GM12878 (cell line): ENCODE measurements at regions not wholly inside any gene's neighbourhood (a gene's known extent, or its start where the extent isn't known, plus 50 kb on each side); places are given as distances from the start of the nearest gene placed in this dataset.

Source experiments
- ATAC-seq: fragments of 200-7000 bp; cut with Tn5 transposase; 3 replicates; pipeline ENCODE4 v1.9.1; 2020; ENCODE audit warnings: mild to moderate bottlenecking, moderate library complexity
- BruUV-seq: library from RNA; stranded (reverse); fragments of 400-500 nt; replicated peaks from 2 replicates; lab custom pipeline; 2021; lab: Mats Ljungman, UMichigan
- CTCF ChIA-PET: fragments of 300-600 bp; sonication (Branson Sonifier 250); formaldehyde crosslinking; extraction: SDS; loops from one replicate; lab custom pipeline; 2021; ENCODE audit warnings: inconsistent platforms; lab: Yijun Ruan, JAX
- POLR2A ChIA-PET: fragments of 350-600 bp; formaldehyde crosslinking; extraction: SDS; loops from one replicate; lab custom pipeline; 2021; ENCODE audit warnings: inconsistent platforms; lab: Charles Lee
- RAD21 ChIA-PET: fragments of 300-600 bp; sonication (Branson Sonifier 250); formaldehyde crosslinking; loops from one replicate; lab custom pipeline; 2023; ENCODE audit warnings: antibody characterized with exemption; ENCODE audit not compliant: unreplicated experiment; lab: Charles Lee
- SMC1A ChIA-PET: fragments of 300-600 bp; sonication (Branson Sonifier 250); formaldehyde crosslinking; loops from one replicate; lab custom pipeline; 2023; ENCODE audit not compliant: unreplicated experiment, uncharacterized antibody; lab: Charles Lee
- DNase-seq: peaks from one replicate; pipeline ENCODE4 v3.0.0-alpha.2; 2011; ENCODE audit warnings: low read depth, low spot score
- FAIRE-seq: peaks from 3 replicates; lab custom pipeline; 2011; peaks lifted over from hg19 to GRCh38; lab: Jason Lieb, UNC
- H2AFZ ChIP-seq: 2 replicates; pipeline ENCODE4 v1.6.0; 2011; ENCODE audit warnings: low read depth, low read length, control low read depth; ENCODE audit not compliant: control insufficient read depth
- H3K27ac ChIP-seq: 2 replicates; pipeline ENCODE4 v1.5.1; 2011; ENCODE audit warnings: control low read depth; ENCODE audit not compliant: control insufficient read depth, insufficient read depth
- H3K27me3 ChIP-seq, 2 experiments: replicated peaks in 1 of 2; 2 replicates each; pipeline versions ENCODE4 v1.6.0 to v1.6.1; 2011; ENCODE audit warnings: low read length in 1 of 2; ENCODE audit not compliant: control insufficient read depth in 2 of 2, insufficient read depth in 2 of 2
- H3K36me3 ChIP-seq, 2 experiments: 2 replicates each; pipeline ENCODE4 v1.5.1; 2011; ENCODE audit warnings: low read length in 1 of 2; ENCODE audit not compliant: control insufficient read depth in 2 of 2, insufficient read depth in 2 of 2
- H3K4me1 ChIP-seq: 2 replicates; pipeline ENCODE4 v1.6.1; 2011; ENCODE audit warnings: mild to moderate bottlenecking, low read length, moderate library complexity, mixed read lengths; ENCODE audit not compliant: control insufficient read depth, insufficient read depth
- H3K4me2 ChIP-seq: 2 replicates; pipeline ENCODE4 v1.6.0; 2011; ENCODE audit warnings: control low read depth; ENCODE audit not compliant: control insufficient read depth, insufficient read depth
- H3K4me3 ChIP-seq: fragments of 200-600 bp; sonication (generic); 2 replicates; pipeline ENCODE4 v1.5.1; 2016
- H3K79me2 ChIP-seq: 2 replicates; pipeline ENCODE4 v1.6.0; 2011; ENCODE audit warnings: low read length; ENCODE audit not compliant: control insufficient read depth, insufficient read depth
- H3K9ac ChIP-seq: 2 replicates; pipeline ENCODE4 v1.8.0; 2011; ENCODE audit warnings: low read length, control low read depth, mixed read lengths; ENCODE audit not compliant: control insufficient read depth, insufficient read depth
- H3K9me3 ChIP-seq: replicated peaks from 3 replicates; pipeline ENCODE4 v1.5.1; 2011; ENCODE audit warnings: mild to moderate bottlenecking, low read length; ENCODE audit not compliant: control insufficient read depth, insufficient read depth
- H4K20me1 ChIP-seq: 2 replicates; pipeline ENCODE4 v1.6.0; 2011; ENCODE audit not compliant: control insufficient read depth, insufficient read depth
- BACH1 ChIP-seq: fragments of 450-650 bp; IDR thresholded peaks from 2 replicates; pipeline ENCODE4 v1.6.1; 2017; ENCODE audit warnings: mild to moderate bottlenecking, borderline replicate concordance
- BCLAF1 ChIP-seq: fragments of 450-650 bp; IDR thresholded peaks from 2 replicates; pipeline ENCODE4 v1.6.1; 2017; ENCODE audit warnings: antibody characterized with exemption, mild to moderate bottlenecking, moderate library complexity
- CEBPB ChIP-seq, 2 experiments: fragments of 150-350 bp in 1 of 2; IDR thresholded peaks; 2 replicates each; pipeline ENCODE4 v1.6.1; 2012 to 2014; ENCODE audit warnings: low read depth in 2 of 2, low read length in 2 of 2, borderline replicate concordance in 1 of 2, inconsistent platforms in 1 of 2
- CHD2 ChIP-seq: IDR thresholded peaks from 2 replicates; pipeline ENCODE4 v1.6.1; 2011; ENCODE audit warnings: low read depth, low read length, improper control_type of control experiment, borderline replicate concordance
- ESRRA ChIP-seq: IDR thresholded peaks from 2 replicates; pipeline ENCODE4 v1.6.1; 2012; ENCODE audit warnings: mild to moderate bottlenecking, low read length, improper control_type of control experiment
- GATAD2B ChIP-seq: fragments of 450-650 bp; conservative IDR thresholded peaks from 2 replicates; pipeline ENCODE4 v1.6.1; 2017; ENCODE audit warnings: low read depth, mild to moderate bottlenecking, moderate library complexity
- HDAC6 ChIP-seq: fragments of 200-600 bp; sonication (generic); IDR thresholded peaks from one replicate; pipeline ENCODE4 v1.8.0; 2017; ENCODE audit warnings: antibody characterized with exemption; ENCODE audit not compliant: unreplicated experiment
- MTA2 ChIP-seq: fragments of 450-650 bp; IDR thresholded peaks from 2 replicates; pipeline ENCODE4 v1.6.1; 2016; ENCODE audit warnings: low read depth, mild to moderate bottlenecking, moderate library complexity
- MYB ChIP-seq: fragments of 150-350 bp; IDR thresholded peaks from 2 replicates; pipeline ENCODE4 v1.6.1; 2014; ENCODE audit warnings: mild to moderate bottlenecking, low read depth, low read length, borderline replicate concordance
- NR2C1 ChIP-seq: fragments of 450-650 bp; IDR thresholded peaks from 2 replicates; pipeline ENCODE4 v1.6.1; 2017; ENCODE audit warnings: antibody characterized with exemption, mild to moderate bottlenecking, moderate library complexity
- SREBF1 ChIP-seq: IDR thresholded peaks from 2 replicates; pipeline ENCODE4 v1.6.1; 2012; ENCODE audit warnings: mild to moderate bottlenecking, low read length
- SUPT20H ChIP-seq: IDR thresholded peaks from 2 replicates; pipeline ENCODE4 v1.6.1; 2011; ENCODE audit warnings: low read depth, mild to moderate bottlenecking, low read length, moderate library complexity, borderline replicate concordance; ENCODE audit not compliant: control insufficient read depth
- WGBS: methylation state at CpG from one replicate; pipeline ENCODE4 v1.1.6; 2016; ENCODE audit warnings: low lambda C conversion rate; ENCODE audit not compliant: insufficient replicate concordance, insufficient coverage; ENCODE audit errors: missing lambda C conversion rate; 5-methylcytosine and 5-hydroxymethylcytosine counted together
- in situ Hi-C: fragments of 300-500 bp; cut with MboI; formaldehyde crosslinking; loops from 9 replicates; pipeline ENCODE4 v1.14.3; 2018; ENCODE audit warnings: mixed read lengths
- intact Hi-C: fragments of 100-400 bp; cut with micrococcal nuclease; formaldehyde crosslinking; loops from one replicate; pipeline ENCODE4 v1.14.2; 2022; ENCODE audit not compliant: unreplicated experiment
- TF ChIP-seq, protein P1 (sequence below): IDR thresholded peaks from 2 replicates; pipeline ENCODE4 v1.6.1; 2012; ENCODE audit warnings: improper control_type of control experiment, low read depth, low read length; ENCODE audit not compliant: insufficient replicate concordance

GRCh38 chr4:32216502-32216901 is 1496.3 kb downstream of the PCDH7 start (continued):
- no peak for TF ChIP-seq BCLAF1
- no peak for TF ChIP-seq ESRRA
- no peak for TF ChIP-seq MTA2
- no peak for TF ChIP-seq MYB
- TF ChIP-seq SUPT20H: no peak
- no peak for TF ChIP-seq SREBF1
- no peak for TF ChIP-seq CHD2
- TF ChIP-seq, all 136 proteins: peak for 0

DNA sequence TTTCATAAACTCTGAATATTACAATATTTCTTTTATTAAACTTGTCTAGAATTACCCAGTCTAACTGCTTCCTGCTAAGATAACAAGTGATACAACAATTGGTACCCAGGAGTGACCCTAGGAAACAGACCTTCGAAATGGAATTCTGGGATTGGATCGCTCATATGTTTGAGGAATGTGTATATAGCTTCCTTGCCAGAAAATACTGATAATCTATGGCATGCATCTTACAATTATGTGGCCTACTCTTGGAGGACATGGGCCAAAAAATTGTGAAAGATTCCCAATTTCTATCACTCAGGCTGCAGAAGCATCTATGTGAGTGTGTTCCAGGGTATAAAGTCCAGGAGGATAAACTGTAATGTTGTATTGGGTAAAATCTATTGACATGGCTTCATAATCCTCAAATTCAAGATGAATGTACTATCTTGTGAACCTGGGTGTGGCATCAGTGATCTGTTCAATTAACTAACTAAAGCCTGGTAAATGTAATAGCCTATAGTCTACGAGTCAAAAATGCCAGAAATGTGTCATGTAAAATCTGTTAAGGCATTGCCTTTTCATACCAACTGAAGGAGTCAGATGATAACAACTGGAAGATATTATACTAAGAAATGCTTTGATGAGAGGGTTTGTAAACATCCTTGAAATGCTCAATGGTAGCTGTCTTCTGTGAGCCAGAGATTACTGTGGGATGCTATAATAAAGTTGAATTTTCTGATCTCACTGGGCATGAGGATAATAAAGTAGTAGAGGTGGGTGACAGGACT is 1499.3 kb downstream of the PCDH7 start:
- ChIA-PET SMC1A (interaction anchor here (1.3 kb wide), 1 partner anchor 34 kb away, joined by 3 read pairs; no protein-coding TSS in a partner anchor), CTCF (interaction anchor here (0.7 kb wide), 1 partner anchor 25 kb away, joined by 3 read pairs; no protein-coding TSS in a partner anchor), POLR2A (no interaction called here), RAD21 (no interaction called here)
- Histone ChIP-seq H3K36me3 (no peaks in the 10 kb centered on the region), H3K4me1 (no peaks in the 10 kb centered on the region), H3K79me2 (no peaks in the 10 kb centered on the region), H3K4me3 (no peak overlapping the region), H3K27me3 (no peaks in the 10 kb centered on the region), H3K9me3 (no peaks in the 10 kb centered on the region), H3K4me2 (no peak overlapping the region), H3K27ac (no peak overlapping the region), H2AFZ (no peak overlapping the region), H3K9ac (no peak overlapping the region), H4K20me1 (no peaks in the 10 kb centered on the region)
- in situ Hi-C loops: no loop called here
- intact Hi-C loops: no loop called here
- DNase-seq (no peak), ATAC-seq (no peak), FAIRE-seq (no peak)
- BruUV-seq: no TSS peak
- 2% methylated on average over 3 of the region's 3 CpGs for WGBS
- TF ChIP-seq, protein P1, sequence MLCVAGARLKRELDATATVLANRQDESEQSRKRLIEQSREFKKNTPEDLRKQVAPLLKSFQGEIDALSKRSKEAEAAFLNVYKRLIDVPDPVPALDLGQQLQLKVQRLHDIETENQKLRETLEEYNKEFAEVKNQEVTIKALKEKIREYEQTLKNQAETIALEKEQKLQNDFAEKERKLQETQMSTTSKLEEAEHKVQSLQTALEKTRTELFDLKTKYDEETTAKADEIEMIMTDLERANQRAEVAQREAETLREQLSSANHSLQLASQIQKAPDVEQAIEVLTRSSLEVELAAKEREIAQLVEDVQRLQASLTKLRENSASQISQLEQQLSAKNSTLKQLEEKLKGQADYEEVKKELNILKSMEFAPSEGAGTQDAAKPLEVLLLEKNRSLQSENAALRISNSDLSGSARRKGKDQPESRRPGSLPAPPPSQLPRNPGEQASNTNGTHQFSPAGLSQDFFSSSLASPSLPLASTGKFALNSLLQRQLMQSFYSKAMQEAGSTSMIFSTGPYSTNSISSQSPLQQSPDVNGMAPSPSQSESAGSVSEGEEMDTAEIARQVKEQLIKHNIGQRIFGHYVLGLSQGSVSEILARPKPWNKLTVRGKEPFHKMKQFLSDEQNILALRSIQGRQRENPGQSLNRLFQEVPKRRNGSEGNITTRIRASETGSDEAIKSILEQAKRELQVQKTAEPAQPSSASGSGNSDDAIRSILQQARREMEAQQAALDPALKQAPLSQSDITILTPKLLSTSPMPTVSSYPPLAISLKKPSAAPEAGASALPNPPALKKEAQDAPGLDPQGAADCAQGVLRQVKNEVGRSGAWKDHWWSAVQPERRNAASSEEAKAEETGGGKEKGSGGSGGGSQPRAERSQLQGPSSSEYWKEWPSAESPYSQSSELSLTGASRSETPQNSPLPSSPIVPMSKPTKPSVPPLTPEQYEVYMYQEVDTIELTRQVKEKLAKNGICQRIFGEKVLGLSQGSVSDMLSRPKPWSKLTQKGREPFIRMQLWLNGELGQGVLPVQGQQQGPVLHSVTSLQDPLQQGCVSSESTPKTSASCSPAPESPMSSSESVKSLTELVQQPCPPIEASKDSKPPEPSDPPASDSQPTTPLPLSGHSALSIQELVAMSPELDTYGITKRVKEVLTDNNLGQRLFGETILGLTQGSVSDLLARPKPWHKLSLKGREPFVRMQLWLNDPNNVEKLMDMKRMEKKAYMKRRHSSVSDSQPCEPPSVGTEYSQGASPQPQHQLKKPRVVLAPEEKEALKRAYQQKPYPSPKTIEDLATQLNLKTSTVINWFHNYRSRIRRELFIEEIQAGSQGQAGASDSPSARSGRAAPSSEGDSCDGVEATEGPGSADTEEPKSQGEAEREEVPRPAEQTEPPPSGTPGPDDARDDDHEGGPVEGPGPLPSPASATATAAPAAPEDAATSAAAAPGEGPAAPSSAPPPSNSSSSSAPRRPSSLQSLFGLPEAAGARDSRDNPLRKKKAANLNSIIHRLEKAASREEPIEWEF: no peak
- no peak for TF ChIP-seq NR2C1
- no peak for TF ChIP-seq CEBPB (IDR thresholded peaks at IDR 0.05; ENCODE audit: borderline replicate concordance in 1 of 2, low read depth in 2 of 2, low read length in 2 of 2)
- no peak for TF ChIP-seq GATAD2B
- TF ChIP-seq HDAC6: no peak
- no peak for TF ChIP-seq BACH1
